Smooth muscle cell (in vitro differentiated cells): ENCODE measurements at regions not wholly inside any gene's neighbourhood (a gene's known extent, or its start where the extent isn't known, plus 50 kb on each side); places are given as distances from the start of the nearest gene placed in this dataset.

Source experiments
- DNase-seq: peaks from one replicate; lab custom pipeline; 2025; ENCODE audit not compliant: unreplicated experiment; lab: John Stamatoyannopoulos, UW
- H2AFZ ChIP-seq: fragments of 200-600 bp; sonication (generic); 2 replicates; pipeline ENCODE4 v1.6.0; 2016; ENCODE audit warnings: antibody characterized with exemption, low read depth, mild to moderate bottlenecking
- H3F3A ChIP-seq: fragments of 200-600 bp; sonication (generic); 2 replicates; pipeline ENCODE4 v1.6.0; 2017; ENCODE audit warnings: antibody characterized with exemption, low read depth
- H3K27ac ChIP-seq: fragments of 200-600 bp; sonication (generic); 2 replicates; pipeline ENCODE4 v1.5.1; 2016; ENCODE audit warnings: low read depth, mild to moderate bottlenecking
- H3K27me3 ChIP-seq: fragments of 200-600 bp; sonication (generic); 2 replicates; pipeline ENCODE4 v1.6.1; 2016; ENCODE audit warnings: low read depth, mild to moderate bottlenecking
- H3K36me3 ChIP-seq: fragments of 200-600 bp; sonication (generic); 2 replicates; pipeline ENCODE4 v1.5.1; 2016; ENCODE audit warnings: low read depth
- H3K4me1 ChIP-seq: fragments of 200-600 bp; sonication (generic); 2 replicates; pipeline ENCODE4 v1.5.1; 2016; ENCODE audit warnings: low read depth
- H3K4me2 ChIP-seq: fragments of 200-600 bp; sonication (generic); 2 replicates; pipeline ENCODE4 v1.6.0; 2016; ENCODE audit warnings: mild to moderate bottlenecking
- H3K4me3 ChIP-seq: fragments of 200-600 bp; sonication (generic); 2 replicates; pipeline ENCODE4 v1.5.1; 2016; ENCODE audit warnings: mild to moderate bottlenecking
- H3K79me2 ChIP-seq: fragments of 200-600 bp; sonication (generic); 2 replicates; pipeline ENCODE4 v1.6.0; 2016; ENCODE audit warnings: low read depth, mild to moderate bottlenecking
- H3K9ac ChIP-seq: fragments of 200-600 bp; sonication (generic); 2 replicates; pipeline ENCODE4 v1.6.0; 2016; ENCODE audit warnings: low read depth
- H3K9me3 ChIP-seq: fragments of 200-600 bp; sonication (generic); replicated peaks from 2 replicates; pipeline ENCODE4 v1.5.1; 2016; ENCODE audit warnings: low read depth
- H4K20me1 ChIP-seq: fragments of 200-600 bp; sonication (generic); 2 replicates; pipeline ENCODE4 v1.6.0; 2016; ENCODE audit warnings: low read depth
- CTCF ChIP-seq: fragments of 200-600 bp; sonication (generic); IDR thresholded peaks from 2 replicates; pipeline ENCODE4 v1.5.1; 2017; ENCODE audit warnings: borderline replicate concordance, mild to moderate bottlenecking, antibody characterized with exemption; ENCODE audit not compliant: insufficient read depth, poor library complexity, severe bottlenecking
- WGBS: methylation state at CpG from one replicate; pipeline ENCODE4 v1.1.7; 2016; ENCODE audit warnings: low lambda C conversion rate; 5-methylcytosine and 5-hydroxymethylcytosine counted together

GRCh38 chr6:140824595-140824994, 1308.1 kb upstream of the GJE1 start:
- no peak for DNase-seq
- Histone ChIP-seq H3K27ac (no peak overlapping the region), H3K9me3 (no peaks in the 10 kb centered on the region), H3K36me3 (no peaks in the 10 kb centered on the region), H3F3A (no peaks in the 10 kb centered on the region), H3K27me3 (no peaks in the 10 kb centered on the region), H3K4me1 (no peaks in the 10 kb centered on the region), H3K4me3 (no peak overlapping the region), H3K79me2 (no peaks in the 10 kb centered on the region), H3K4me2 (no peak overlapping the region), H2AFZ (no peak overlapping the region), H3K9ac (no peak overlapping the region), H4K20me1 (no peaks in the 10 kb centered on the region)
- no peak for TF ChIP-seq CTCF

- H3K27ac ChIP-seq, result no peak overlapping the region
- WGBS, result 89% methylated on average over 3 of the region's 3 CpGs
- H3K4me1 ChIP-seq, result peaks cover 9% of the 10 kb centered on the region
- no peak for TF ChIP-seq CTCF
- H4K20me1 ChIP-seq, result no peaks in the 10 kb centered on the region
- no peaks in the 10 kb centered on the region for H3K36me3 ChIP-seq
- no peak for DNase-seq
- no peak overlapping the region for H3K9ac ChIP-seq
- no peaks in the 10 kb centered on the region for H3F3A ChIP-seq
- H3K9me3 ChIP-seq, result no peaks in the 10 kb centered on the region
- H3K4me3 ChIP-seq, result no peak overlapping the region
- no peak overlapping the region for H3K4me2 ChIP-seq
- no peak overlapping the region for H2AFZ ChIP-seq
- no peaks in the 10 kb centered on the region for H3K27me3 ChIP-seq
- H3K79me2 ChIP-seq, result no peaks in the 10 kb centered on the region
Observed at GRCh38 chr6:140821196-140821595, 1311.5 kb upstream of the GJE1 start.

GRCh38 chr6:140817176-140817575, 1315.5 kb upstream of the GJE1 start:
- Histone ChIP-seq H2AFZ (no peak overlapping the region), H3K79me2 (no peaks in the 10 kb centered on the region), H3K27me3 (no peaks in the 10 kb centered on the region), H3F3A (no peaks in the 10 kb centered on the region), H4K20me1 (no peaks in the 10 kb centered on the region), H3K9ac (no peak overlapping the region), H3K4me1 (peaks cover 9% of the 10 kb centered on the region), H3K36me3 (no peaks in the 10 kb centered on the region), H3K4me3 (no peak overlapping the region), H3K27ac (no peak overlapping the region), H3K9me3 (no peaks in the 10 kb centered on the region), H3K4me2 (no peak overlapping the region)
- DNase-seq, result no peak
- WGBS, result 47% methylated on average over 3 of the region's 3 CpGs
- TF ChIP-seq CTCF, result no peak

- Histone ChIP-seq H3K79me2 (no peaks in the 10 kb centered on the region), H3K4me2 (no peak overlapping the region), H3K9me3 (no peaks in the 10 kb centered on the region), H3K4me3 (no peak overlapping the region), H2AFZ (no peak overlapping the region), H4K20me1 (no peaks in the 10 kb centered on the region), H3K27ac (no peak overlapping the region), H3K36me3 (no peaks in the 10 kb centered on the region), H3K9ac (no peak overlapping the region), H3K4me1 (peaks cover 9% of the 10 kb centered on the region), H3F3A (no peaks in the 10 kb centered on the region), H3K27me3 (no peaks in the 10 kb centered on the region)
- 69% methylated on average over 3 of the region's 3 CpGs for WGBS
- no peak for DNase-seq
- no peak for TF ChIP-seq CTCF
Observed at GRCh38 chr6:140816681-140817080, 1316.0 kb upstream of the GJE1 start.
